Lower leg skin (tissue), 3 donors: ENCODE measurements at regions not wholly inside any gene's neighbourhood (a gene's known extent, or its start where the extent isn't known, plus 50 kb on each side); places are given as distances from the start of the nearest gene placed in this dataset.

Source experiments
- CTCF ChIP-seq, 3 donors: fragments of 450-650 bp; IDR thresholded peaks; one replicate each; pipeline ENCODE4 v1.5.1; 2016; ENCODE audit warnings: antibody characterized with exemption in 3 of 3, mild to moderate bottlenecking in 3 of 3, moderate library complexity in 2 of 3
- POLR2A ChIP-seq, 2 donors: fragments of 450-650 bp; IDR thresholded peaks; one replicate each; pipeline ENCODE4 v1.6.1; 2016 to 2017; ENCODE audit warnings: antibody characterized with exemption in 2 of 2, mild to moderate bottlenecking in 1 of 2, moderate library complexity in 1 of 2

- TF ChIP-seq CTCF (IDR thresholded peaks at IDR 0.05), result no peak
- no peak for TF ChIP-seq POLR2A (IDR thresholded peaks at IDR 0.05)
Measured at GRCh38 chr5:92370032-92370431, 986.9 kb upstream of the ARRDC3 start.
